Fibroblast of pulmonary artery (primary cell): ENCODE measurements at regions not wholly inside any gene's neighbourhood (a gene's known extent, or its start where the extent isn't known, plus 50 kb on each side); places are given as distances from the start of the nearest gene placed in this dataset.

ENCODE experiments used
- DNase-seq: peaks from one replicate; pipeline ENCODE4 v3.0.0-alpha.2; 2010; ENCODE audit warnings: low read depth
- H3K4me3 ChIP-seq: replicated peaks from 2 replicates; pipeline ENCODE4 v1.5.1; 2011; ENCODE audit warnings: low read depth, mild to moderate bottlenecking, control low read depth, low read length, moderate library complexity
- TF ChIP-seq, protein P1 (sequence below): IDR thresholded peaks from 2 replicates; pipeline ENCODE4 v1.5.1; 2011; ENCODE audit warnings: mild to moderate bottlenecking, control low read depth, low read length, inconsistent platforms; ENCODE audit errors: missing control alignments

DNA sequence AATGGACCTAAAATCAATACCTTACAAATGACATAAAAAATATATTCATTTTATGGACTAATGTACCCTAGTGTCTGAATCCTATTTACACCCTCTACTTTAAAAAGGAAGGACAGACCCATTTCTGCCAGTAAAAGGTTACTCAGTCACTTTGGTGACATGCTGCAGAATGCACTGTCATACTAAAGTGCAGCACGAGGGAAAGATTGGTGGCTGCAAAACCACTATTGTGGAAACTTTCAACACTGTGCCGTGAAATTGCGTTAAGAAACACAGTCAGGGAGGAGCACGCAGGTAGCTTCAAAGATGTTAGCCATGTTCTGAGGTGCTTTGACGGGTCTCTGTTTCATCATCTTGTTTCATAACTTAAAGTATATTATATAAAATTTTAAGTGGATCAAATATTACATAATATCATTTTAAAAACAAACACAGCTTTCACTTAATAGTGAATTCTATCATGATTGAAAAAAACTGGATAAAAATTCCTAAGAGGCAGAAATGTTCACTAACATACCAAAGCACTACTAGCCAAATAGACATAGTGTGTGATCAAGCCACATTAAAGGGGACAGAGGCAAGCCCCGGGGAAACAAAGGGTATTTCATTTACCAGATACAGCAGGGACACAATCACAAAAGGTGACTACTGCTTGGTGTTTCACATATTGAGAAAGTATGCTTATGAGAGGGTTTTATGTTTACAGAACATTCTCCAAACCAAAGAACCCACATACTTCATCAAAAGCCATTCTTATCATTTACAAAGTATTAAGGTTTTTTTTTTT, 330.8 kb upstream of the SOX5 start:
- TF ChIP-seq, protein P1, sequence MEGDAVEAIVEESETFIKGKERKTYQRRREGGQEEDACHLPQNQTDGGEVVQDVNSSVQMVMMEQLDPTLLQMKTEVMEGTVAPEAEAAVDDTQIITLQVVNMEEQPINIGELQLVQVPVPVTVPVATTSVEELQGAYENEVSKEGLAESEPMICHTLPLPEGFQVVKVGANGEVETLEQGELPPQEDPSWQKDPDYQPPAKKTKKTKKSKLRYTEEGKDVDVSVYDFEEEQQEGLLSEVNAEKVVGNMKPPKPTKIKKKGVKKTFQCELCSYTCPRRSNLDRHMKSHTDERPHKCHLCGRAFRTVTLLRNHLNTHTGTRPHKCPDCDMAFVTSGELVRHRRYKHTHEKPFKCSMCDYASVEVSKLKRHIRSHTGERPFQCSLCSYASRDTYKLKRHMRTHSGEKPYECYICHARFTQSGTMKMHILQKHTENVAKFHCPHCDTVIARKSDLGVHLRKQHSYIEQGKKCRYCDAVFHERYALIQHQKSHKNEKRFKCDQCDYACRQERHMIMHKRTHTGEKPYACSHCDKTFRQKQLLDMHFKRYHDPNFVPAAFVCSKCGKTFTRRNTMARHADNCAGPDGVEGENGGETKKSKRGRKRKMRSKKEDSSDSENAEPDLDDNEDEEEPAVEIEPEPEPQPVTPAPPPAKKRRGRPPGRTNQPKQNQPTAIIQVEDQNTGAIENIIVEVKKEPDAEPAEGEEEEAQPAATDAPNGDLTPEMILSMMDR = no peak
- no peak for DNase-seq
- no peak overlapping the region for H3K4me3 ChIP-seq

DNA sequence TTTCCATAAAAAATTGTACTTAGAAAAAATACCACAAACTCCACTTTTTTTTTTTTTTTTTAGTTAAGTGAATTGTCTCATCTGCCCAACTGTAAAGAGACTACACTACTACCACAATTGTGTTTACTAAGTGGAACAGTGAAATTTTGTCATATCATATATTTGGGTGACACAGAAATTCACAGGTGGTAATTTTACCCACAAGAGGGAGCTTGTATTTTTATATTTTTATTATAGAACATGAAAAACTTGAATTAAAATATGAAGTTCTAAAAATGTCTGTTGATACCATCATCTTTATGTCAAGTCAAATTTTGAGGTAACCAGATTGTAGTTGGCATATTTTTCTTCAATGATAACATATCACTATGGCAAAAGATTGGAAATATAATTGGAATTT, 329.4 kb upstream of the SOX5 start:
- DNase-seq = no peak
- TF ChIP-seq, protein P1 = no peak
- no peak overlapping the region for H3K4me3 ChIP-seq

DNA sequence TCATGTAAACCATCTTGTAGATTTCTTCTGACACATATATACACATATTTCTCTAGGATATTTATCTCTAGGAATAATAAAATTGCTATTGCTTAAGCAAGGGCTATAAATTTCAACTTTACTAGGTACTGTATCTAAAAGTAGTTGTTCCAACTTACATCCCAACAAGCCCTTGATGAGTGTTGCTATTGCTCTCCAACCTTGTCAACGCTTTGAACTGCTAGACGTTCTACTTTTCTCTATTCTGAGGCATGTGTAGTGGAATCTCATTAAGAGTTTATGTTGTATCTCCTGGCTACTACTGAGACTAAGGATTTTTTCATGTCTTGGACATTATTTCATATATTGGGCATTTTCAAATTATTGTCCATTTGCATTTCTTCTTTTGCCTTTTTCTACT, 321.5 kb upstream of the SOX5 start:
- DNase-seq = no peak
- no peak overlapping the region for H3K4me3 ChIP-seq
- TF ChIP-seq, protein P1 = no peak

DNA sequence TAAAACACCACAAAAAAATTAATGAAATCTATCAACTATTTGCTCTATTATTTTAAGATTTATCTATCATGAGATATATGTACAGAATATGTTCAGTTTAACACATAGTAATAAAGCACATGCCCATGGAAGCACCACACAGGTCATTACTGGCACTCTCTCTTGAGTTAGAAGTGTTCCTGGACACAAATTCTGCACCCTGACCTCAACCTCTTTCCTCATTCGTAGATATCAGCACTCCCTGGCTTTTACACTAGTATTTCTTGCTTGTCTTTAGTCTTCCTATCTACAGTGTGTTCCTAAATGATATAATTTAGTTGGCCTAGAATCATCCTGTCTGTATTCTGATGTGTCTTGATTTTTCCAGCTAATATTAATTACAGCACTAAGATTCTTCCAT, 321.0 kb upstream of the SOX5 start:
- TF ChIP-seq, protein P1 = no peak
- no peak overlapping the region for H3K4me3 ChIP-seq
- DNase-seq = no peak

DNA sequence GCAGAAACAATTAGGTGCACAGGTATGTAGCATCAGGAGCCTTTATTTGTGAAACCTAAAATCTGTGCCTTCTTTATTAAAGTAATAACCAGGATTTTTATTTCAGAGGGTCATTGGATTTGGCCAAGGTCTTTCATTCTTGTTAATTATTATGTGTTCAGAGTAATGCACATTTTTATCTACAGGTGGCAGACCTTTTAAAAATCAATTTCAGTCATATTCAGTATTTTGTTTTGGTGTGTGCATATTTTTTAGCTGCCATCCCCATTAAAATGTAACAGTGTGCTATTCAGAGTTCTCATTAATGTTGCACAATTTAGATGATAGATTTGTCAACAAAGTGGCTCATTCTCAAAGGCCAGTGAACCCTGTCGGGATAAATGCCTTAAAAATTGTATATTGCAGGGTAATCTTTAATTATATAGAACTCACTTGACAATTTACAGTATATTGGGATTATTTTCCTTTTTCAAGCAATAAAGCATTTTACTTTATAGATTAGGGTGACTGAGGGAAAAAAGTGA, 319.3 kb upstream of the SOX5 start:
- DNase-seq = peak; percentile 0
- TF ChIP-seq, protein P1 = no peak
- no peak overlapping the region for H3K4me3 ChIP-seq

DNA sequence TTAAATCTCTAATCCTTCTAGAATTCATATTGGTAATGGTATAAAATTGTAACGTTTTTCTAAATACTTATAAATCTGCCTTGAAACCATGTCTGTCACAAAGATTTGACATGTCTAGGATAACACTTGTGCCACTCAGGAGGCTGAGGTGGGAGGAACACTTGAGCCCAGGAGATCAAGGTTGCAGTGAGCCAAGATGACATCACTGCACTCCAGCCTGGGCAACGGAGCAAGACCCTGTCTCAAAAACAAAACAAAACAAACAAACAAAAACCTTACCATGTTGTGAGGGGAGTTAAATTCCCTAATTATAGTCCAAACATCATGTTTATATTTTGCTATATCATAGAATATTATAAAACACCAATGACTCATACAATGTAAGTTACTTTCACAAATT, 317.5 kb upstream of the SOX5 start:
- no peak for DNase-seq
- TF ChIP-seq, protein P1 = no peak
- no peak overlapping the region for H3K4me3 ChIP-seq

DNA sequence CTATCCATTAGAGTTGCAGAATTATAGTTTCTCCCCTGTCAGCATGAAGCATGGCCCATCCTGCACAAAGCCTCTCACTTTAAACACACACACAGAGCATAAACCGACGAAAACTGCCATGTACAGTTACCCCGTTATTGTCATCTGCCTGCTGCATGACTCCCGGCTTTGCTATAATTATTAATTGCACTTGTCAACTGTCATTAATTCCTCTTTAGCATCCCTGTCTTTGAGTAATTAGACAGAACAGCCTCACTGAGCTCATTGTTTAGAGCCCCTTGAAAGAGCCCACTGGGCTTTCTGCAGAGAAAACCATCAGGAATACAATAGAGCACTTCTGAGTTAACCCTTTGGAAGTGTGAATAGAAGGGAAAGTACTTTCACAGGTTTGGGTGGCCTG, 307.2 kb upstream of the SOX5 start:
- no peak overlapping the region for H3K4me3 ChIP-seq
- DNase-seq = no peak
- TF ChIP-seq, protein P1 = no peak
